Immature natural killer cell (primary cell): ENCODE measurements at regions not wholly inside any gene's neighbourhood (a gene's known extent, or its start where the extent isn't known, plus 50 kb on each side); places are given as distances from the start of the nearest gene placed in this dataset.
"Not testable (repeated sequence)": the region's sequence is repeated elsewhere in the genome, so short reads cannot be mapped to it uniquely, and the experiment has no call there.

ENCODE experiments used
- DNase-seq, 3 donors: peaks; one replicate each; pipeline ENCODE4 v3.0.0; 2022; ENCODE audit warnings: mixed read lengths in 1 of 3
- H3K27ac Mint-ChIP-seq, 6 donors: one replicate each; pipeline ENCODE4 v1.8.0; 2020; ENCODE audit warnings: mixed read lengths in 6 of 6, mild to moderate bottlenecking in 5 of 6, inconsistent platforms in 4 of 6, moderate library complexity in 3 of 6
- H3K27me3 Mint-ChIP-seq, 3 donors: one replicate each; pipeline ENCODE4 v1.8.0; 2020 to 2021; ENCODE audit warnings: low read depth in 3 of 3, mild to moderate bottlenecking in 3 of 3, mixed read lengths in 3 of 3, moderate library complexity in 3 of 3, inconsistent platforms in 1 of 3
- H3K36me3 Mint-ChIP-seq, 3 donors: one replicate each; pipeline ENCODE4 v1.8.0; 2020; ENCODE audit warnings: mixed read lengths in 3 of 3, inconsistent platforms in 2 of 3, mild to moderate bottlenecking in 2 of 3
- H3K4me1 Mint-ChIP-seq, 2 donors: one replicate each; pipeline ENCODE4 v1.8.0; 2020; ENCODE audit warnings: inconsistent platforms in 2 of 2, mild to moderate bottlenecking in 2 of 2, mixed read lengths in 2 of 2, moderate library complexity in 1 of 2
- H3K4me3 Mint-ChIP-seq, 5 donors: one replicate each; pipeline ENCODE4 v1.8.0; 2020; ENCODE audit warnings: mild to moderate bottlenecking in 5 of 5, mixed read lengths in 5 of 5, inconsistent platforms in 3 of 5, moderate library complexity in 3 of 5
- H3K9me3 Mint-ChIP-seq, 6 donors: one replicate each; pipeline ENCODE4 v1.8.0; 2020; ENCODE audit warnings: mild to moderate bottlenecking in 6 of 6, mixed read lengths in 6 of 6, inconsistent platforms in 4 of 6, moderate library complexity in 3 of 6

DNA sequence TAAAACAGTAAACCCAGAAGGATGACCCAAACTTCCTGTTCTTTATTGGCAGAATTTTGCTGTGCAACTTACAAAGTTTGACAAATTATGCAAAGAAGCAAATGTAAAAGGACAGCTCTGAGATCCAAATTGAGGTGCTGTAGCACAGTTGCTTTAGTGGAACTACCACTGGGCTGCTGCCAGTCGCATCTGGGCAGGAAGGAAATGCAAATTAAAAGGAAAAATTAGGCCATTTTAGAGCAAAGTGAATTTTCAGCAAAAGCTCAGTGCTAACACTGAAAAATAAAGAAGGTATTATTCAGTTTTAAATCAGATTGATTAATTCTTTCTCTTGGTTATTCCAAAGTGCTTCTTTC is 104.5 kb downstream of the ZMAT3 start:
- no peaks in the 10 kb centered on the region for H3K27me3 Mint-ChIP-seq
- H3K4me1 Mint-ChIP-seq: peaks cover 12 to 18% of the 10 kb centered on the region in 2 donors
- no peak overlapping the region for H3K4me3 Mint-ChIP-seq
- peak overlapping the region in 1 of 6 donors; percentile 31 for H3K27ac Mint-ChIP-seq
- no peaks in the 10 kb centered on the region for H3K9me3 Mint-ChIP-seq
- no peak for DNase-seq
- peaks cover 0 to 7% (median 3%) of the 10 kb centered on the region in 3 donors for H3K36me3 Mint-ChIP-seq

DNA sequence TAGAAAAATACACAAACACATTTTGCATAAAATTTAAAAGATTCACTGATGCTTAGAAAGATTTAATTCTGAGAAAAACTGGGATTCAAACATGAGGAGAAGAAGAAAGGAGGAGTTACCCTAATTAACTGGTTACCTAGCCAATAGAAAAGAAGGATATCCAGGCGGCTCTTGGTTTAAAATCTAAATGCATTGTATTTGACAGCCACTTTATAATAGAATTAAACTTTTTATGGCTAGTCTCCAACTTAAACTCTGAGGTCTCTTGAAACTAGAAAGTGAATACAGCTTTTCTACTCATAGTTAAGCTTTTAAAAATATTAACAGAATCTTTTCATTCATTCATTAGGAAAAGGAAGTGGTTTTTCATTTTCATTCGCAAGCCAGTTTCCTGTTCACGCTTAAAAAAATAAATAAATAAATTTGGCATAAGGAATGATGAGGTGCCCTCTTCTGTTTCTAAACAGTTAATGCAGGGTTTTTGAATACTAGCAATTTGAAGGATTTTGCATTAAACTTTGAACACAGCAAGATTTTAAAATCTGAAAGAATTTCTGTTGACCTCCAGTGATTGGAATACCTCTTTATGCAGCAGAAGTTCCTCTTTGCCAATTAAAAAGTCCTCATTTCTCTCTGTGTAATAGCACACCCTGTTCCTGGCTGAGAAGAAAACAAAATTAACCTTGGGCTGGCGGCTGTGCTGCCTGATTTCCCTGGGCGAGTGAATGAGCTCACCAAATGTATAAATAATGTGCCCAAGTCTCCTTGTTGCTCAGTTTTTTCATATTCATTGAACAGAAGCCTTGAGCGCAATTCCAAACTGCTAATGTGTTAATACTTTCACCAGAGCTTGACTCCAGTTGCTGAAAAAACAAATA is 105.1 kb downstream of the ZMAT3 start:
- Mint-ChIP-seq H3K27me3 (no peaks in the 10 kb centered on the region), H3K9me3 (no peaks in the 10 kb centered on the region), H3K4me1 (peaks cover 12 to 18% of the 10 kb centered on the region in 2 donors), H3K4me3 (no peak overlapping the region), H3K36me3 (peaks cover 3 to 7% (median 5%) of the 10 kb centered on the region in 3 donors), H3K27ac (peak overlapping the region in 2 of 6 donors; percentile 14 to 31)
- no peak for DNase-seq

DNA sequence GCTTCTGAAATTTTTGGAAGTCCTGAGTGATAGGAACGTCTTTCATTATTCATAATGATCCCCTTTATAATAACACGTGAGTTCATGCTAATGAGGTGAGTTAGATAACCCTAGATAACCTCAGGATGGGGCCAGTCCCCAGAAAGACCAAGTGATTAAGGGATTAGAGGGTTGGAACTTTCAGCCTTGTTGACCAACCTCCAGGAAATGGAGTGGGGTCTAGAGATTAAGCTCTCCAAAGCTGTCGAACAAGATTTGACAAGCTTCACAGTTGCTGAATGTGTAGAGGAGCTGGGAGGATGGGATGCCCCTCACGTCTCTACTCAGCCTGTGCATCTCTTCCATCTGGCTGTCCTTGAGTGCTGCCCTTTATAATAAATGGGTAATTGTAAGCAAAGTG is 107.1 kb downstream of the ZMAT3 start:
- Mint-ChIP-seq H3K27ac (no peak overlapping the region), H3K36me3 (peaks cover 9 to 22% (median 13%) of the 10 kb centered on the region in 3 donors), H3K4me1 (peaks cover 12 to 18% of the 10 kb centered on the region in 2 donors), H3K9me3 (no peaks in the 10 kb centered on the region), H3K27me3 (no peaks in the 10 kb centered on the region), H3K4me3 (no peak overlapping the region)
- no peak for DNase-seq

DNA sequence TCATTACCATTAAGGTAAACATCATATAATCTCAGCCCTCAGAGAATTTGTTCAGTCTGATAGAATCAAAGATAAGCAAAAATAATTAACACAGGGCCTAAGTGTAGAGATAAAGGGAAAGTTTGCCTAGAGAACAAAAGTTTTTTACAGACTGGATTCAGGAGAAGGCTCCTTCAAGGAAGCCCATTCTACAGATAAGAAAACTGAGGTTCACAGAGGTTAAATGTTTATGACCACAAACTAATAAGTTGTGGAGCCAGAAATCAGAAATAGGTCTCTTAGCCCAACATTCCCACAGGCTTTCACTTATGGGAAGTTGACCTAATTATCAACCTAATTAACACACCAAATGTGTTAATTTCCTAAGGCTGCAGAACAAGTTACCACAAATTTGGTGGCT is 110.7 kb downstream of the ZMAT3 start:
- Mint-ChIP-seq H3K27ac (no peak overlapping the region), H3K9me3 (peaks cover 0 to 6% (median 0%) of the 10 kb centered on the region in 6 donors), H3K36me3 (peaks cover 22 to 29% (median 23%) of the 10 kb centered on the region in 3 donors), H3K27me3 (no peaks in the 10 kb centered on the region), H3K4me1 (peaks cover 0 to under 1% of the 10 kb centered on the region in 2 donors), H3K4me3 (no peak overlapping the region)
- DNase-seq: no peak

DNA sequence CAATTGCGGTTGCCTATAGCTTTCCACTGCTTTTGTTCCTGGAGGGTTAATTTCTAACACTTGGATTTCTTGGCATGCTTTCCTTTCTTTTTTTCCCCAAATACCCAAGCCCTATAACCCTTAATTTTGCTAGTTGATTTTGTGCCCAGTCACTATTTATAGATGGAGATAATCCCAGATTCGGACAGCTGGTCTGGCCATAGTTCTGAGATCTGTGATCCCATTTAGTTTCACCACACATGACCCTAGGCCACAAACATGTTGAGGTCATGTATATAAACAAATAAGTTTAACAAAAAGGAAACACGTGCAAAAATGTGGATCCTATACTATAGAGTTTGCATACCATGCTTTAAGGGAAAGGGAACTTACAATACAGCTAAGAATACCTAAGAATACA is 111.4 kb downstream of the ZMAT3 start:
- H3K27ac Mint-ChIP-seq: no peak overlapping the region
- H3K4me1 Mint-ChIP-seq: no peaks in the 10 kb centered on the region
- no peak overlapping the region for H3K4me3 Mint-ChIP-seq
- no peaks in the 10 kb centered on the region for H3K27me3 Mint-ChIP-seq
- peaks cover 0 to 6% (median 0%) of the 10 kb centered on the region in 6 donors for H3K9me3 Mint-ChIP-seq
- peaks cover 22 to 29% (median 23%) of the 10 kb centered on the region in 3 donors for H3K36me3 Mint-ChIP-seq
- DNase-seq: no peak

DNA sequence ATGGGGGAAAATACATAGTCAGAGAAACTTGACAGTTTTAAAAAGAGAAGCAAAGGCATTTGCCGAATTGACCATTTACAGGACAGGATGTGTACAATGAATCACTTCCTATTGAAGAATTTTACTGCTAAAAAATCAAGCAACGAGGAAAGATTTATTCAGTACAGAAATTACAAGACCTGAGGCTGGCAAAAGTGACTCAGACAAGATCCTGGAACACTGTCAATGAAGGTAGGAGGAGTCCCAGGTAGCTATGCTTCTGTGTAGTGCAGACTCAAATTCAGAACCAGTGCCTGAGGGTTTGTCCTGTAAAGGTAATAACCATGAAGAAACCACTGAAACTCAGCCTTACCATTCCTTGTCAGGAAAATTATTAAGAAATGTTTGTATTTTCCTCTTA is 120.9 kb downstream of the ZMAT3 start:
- Mint-ChIP-seq H3K36me3 (peaks cover 0 to 10% (median 5%) of the 10 kb centered on the region in 3 donors), H3K4me3 (no peak overlapping the region)

DNA sequence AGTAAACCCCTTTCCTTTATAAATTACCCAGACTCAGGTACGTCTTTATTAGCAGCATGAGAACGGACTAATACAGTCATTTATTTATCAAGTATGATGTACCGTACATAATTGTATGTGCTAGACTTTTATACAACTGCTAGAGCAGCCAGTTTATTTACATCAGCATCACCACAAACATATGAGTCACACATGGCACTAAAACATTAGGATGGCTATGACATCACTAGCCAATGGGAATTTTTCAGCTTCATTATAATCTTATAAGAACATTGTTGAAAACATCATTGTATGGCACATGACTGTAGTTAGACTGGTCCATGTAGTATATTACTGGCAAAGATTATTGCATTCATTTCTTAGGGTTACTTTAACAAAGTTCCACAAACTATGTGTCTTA is 121.7 kb downstream of the ZMAT3 start:
- Mint-ChIP-seq H3K9me3 (peaks cover 3 to 27% (median 13%) of the 10 kb centered on the region in 6 donors), H3K27ac (no peak overlapping the region), H3K4me3 (no peak overlapping the region), H3K27me3 (peaks cover 0 to 2% (median 0%) of the 10 kb centered on the region in 3 donors), H3K36me3 (peaks cover 5 to 10% (median 5%) of the 10 kb centered on the region in 3 donors), H3K4me1 (no peaks in the 10 kb centered on the region)
- DNase-seq: no peak

More for the DNA sequence above, 120.9 kb downstream of the ZMAT3 start:
- H3K4me1 Mint-ChIP-seq: no peaks in the 10 kb centered on the region
- no peak for DNase-seq
- H3K27ac Mint-ChIP-seq: no peak overlapping the region
- H3K9me3 Mint-ChIP-seq: peaks cover 3 to 21% (median 9%) of the 10 kb centered on the region in 6 donors
- H3K27me3 Mint-ChIP-seq: peaks cover 0 to 2% (median 0%) of the 10 kb centered on the region in 3 donors

DNA sequence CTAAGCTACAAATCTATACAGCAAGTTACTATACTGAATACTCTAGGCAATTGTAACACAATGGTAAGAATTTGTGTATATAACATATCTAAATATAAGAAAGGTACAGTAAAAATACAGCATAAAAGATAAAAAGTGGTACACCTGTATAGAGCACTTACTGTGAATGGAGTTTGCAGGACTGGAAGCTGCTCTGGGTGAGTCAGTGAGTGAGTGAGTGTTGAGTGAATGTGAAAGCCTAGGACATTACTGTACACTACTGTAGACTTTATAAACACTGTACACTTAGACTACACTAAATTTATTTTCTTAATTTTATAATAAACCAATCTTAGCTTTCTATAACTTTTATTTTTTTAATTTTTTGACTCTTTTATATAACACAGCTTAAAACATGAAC is 123.1 kb downstream of the ZMAT3 start:
- Mint-ChIP-seq H3K36me3 (peaks cover 5 to 10% (median 9%) of the 10 kb centered on the region in 3 donors), H3K4me1 (no peaks in the 10 kb centered on the region), H3K27me3 (peaks cover 0 to 2% (median 0%) of the 10 kb centered on the region in 3 donors)

DNA sequence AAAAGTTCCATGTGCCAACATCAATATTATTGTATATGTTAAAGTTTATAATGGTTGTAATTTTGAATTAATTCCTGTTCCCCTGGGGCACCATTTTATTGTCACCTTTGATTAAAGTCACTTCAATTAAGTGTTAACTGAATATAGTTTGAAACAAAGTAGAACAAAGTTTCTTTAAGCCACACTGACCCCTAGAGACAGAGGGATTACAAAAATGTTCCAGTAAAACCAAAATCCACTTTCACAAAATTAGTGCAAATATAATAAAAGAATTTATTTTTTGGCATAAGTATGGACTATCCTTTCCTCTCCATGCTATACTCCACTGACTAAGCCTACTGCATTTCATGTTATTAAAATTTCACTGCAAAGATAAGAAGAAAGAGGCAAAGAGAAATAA is 123.9 kb downstream of the ZMAT3 start:
- peaks cover 0 to 2% (median 0%) of the 10 kb centered on the region in 3 donors for H3K27me3 Mint-ChIP-seq
- no peak overlapping the region for H3K4me3 Mint-ChIP-seq
- peaks cover 7 to 43% (median 26%) of the 10 kb centered on the region in 6 donors for H3K9me3 Mint-ChIP-seq
- peaks cover 5 to 10% (median 9%) of the 10 kb centered on the region in 3 donors for H3K36me3 Mint-ChIP-seq
- no peak overlapping the region for H3K27ac Mint-ChIP-seq
- DNase-seq: no peak
- no peaks in the 10 kb centered on the region for H3K4me1 Mint-ChIP-seq

More for the DNA sequence above, 123.1 kb downstream of the ZMAT3 start:
- Mint-ChIP-seq H3K27ac (no peak overlapping the region), H3K9me3 (peaks cover 3 to 37% (median 23%) of the 10 kb centered on the region in 6 donors), H3K4me3 (no peak overlapping the region)
- DNase-seq: no peak

DNA sequence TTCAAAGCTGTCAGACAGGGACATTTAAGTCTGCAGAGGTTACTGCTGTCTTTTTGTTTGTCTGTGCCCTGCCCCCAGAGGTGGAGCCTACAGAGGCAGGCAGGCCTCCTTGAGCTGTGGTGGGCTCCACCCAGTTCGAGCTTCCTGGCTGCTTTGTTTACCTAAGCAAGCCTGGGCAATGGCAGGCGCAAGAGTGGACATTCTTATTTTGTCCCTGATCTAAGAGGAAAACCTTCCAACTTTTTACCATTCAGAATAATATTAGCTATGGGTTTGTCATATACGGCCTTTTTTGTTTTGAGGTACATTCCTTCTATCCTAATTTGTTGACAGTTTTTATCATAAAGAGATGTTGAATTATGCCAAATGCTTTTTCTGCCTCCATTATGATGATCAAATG is 129.3 kb downstream of the ZMAT3 start:
- not testable (repeated sequence) for H3K4me1 Mint-ChIP-seq, DNase-seq, H3K27ac Mint-ChIP-seq, H3K4me3 Mint-ChIP-seq, H3K27me3 Mint-ChIP-seq
- Mint-ChIP-seq H3K36me3 (peaks cover 0 to 10% (median 9%) of the 10 kb centered on the region in 3 donors), H3K9me3 (peaks cover 12 to 43% (median 30%) of the 10 kb centered on the region in 6 donors)

DNA sequence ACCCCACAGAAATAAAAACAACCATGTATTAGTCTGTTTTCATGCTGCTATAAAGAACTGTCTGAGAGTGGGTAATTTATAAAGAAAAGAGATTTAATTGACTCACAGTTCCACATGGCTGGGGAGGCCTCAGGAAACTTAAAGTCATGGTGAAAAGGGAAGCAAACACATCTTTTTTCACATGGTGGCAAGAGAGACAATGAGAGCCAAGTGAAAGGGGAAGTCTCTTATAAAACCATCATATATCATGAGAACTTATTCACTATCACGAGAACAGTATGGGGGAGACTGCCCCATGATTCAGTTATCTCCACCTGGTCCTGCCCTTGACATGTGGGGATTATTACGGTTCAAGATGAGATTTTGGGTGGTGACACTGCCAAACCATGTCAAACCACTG is 141.5 kb downstream of the ZMAT3 start:
- Mint-ChIP-seq H3K27ac (no peak overlapping the region), H3K36me3 (no peaks in the 10 kb centered on the region), H3K9me3 (peaks cover 28 to 70% (median 55%) of the 10 kb centered on the region in 6 donors), H3K4me3 (no peak overlapping the region), H3K4me1 (no peaks in the 10 kb centered on the region), H3K27me3 (peaks cover 0 to 2% (median 0%) of the 10 kb centered on the region in 3 donors)
- no peak for DNase-seq

DNA sequence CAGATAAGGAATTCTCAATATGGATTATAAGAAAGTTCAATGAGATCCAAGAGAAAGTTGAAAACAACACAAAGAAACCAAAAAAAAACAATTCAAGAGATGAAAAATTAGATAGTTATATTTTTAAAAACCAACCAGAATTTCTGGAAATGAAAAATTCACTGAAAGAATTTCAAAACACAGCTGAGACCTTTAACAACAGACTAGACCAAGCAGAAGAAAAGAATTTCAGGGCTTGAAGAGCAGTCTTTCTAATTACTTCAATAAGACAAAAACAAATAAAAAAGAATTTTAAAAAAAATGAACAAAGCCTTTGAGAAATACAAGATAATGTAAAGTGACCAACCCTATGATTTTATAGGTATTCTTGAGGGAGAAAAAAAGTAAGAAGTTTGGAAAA is 155.4 kb downstream of the ZMAT3 start:
- peaks cover 0 to 2% (median 2%) of the 10 kb centered on the region in 3 donors for H3K27me3 Mint-ChIP-seq
- no peaks in the 10 kb centered on the region for H3K4me1 Mint-ChIP-seq
- no peak for DNase-seq
- H3K27ac Mint-ChIP-seq: no peak overlapping the region
- H3K36me3 Mint-ChIP-seq: peaks cover 4 to 7% (median 6%) of the 10 kb centered on the region in 3 donors
- peaks cover 19 to 56% (median 35%) of the 10 kb centered on the region in 6 donors for H3K9me3 Mint-ChIP-seq
- no peak overlapping the region for H3K4me3 Mint-ChIP-seq

DNA sequence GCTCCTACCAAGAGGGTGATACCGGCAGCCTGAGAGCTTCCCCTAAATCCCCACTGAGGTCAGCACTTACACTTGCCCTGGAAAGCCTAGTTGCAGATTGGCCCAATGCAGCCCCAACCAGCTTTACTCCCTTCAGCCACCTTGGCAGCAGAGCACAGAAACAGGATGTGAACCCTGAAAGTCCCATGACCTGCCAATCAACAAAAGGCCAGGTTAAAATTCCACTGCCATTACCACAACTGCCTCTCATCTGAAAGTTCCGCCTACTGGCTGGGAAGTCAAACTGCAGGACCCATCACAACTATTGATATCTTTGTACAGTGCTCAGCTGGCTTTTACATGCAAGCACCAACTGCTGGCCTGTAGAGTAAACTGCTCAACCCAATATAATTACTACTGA is 156.2 kb downstream of the ZMAT3 start:
- H3K36me3 Mint-ChIP-seq: peaks cover 4 to 7% (median 6%) of the 10 kb centered on the region in 3 donors
- no peaks in the 10 kb centered on the region for H3K4me1 Mint-ChIP-seq
- peaks cover 16 to 57% (median 35%) of the 10 kb centered on the region in 6 donors for H3K9me3 Mint-ChIP-seq

DNA sequence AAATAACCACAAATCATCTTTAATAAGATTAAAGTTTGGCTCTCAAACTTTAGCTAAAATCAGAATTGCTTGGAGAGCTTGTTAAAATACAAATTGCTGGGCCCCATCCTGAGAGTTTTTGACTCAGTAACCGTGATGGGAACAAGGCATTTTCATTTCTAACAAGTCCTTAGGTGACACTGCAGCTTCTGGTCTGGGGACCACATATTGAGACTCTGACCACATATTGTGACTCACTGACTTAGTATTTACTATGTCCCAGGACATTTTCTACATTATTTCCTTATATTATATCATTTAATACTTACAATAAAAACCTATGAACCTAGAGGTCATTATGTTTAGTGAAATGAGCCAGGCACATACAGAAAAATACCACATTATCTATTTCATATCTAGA is 164.5 kb downstream of the ZMAT3 start:
- no peak for DNase-seq
- Mint-ChIP-seq H3K36me3 (no peaks in the 10 kb centered on the region), H3K9me3 (peaks cover 0 to 19% (median 2%) of the 10 kb centered on the region in 6 donors), H3K27me3 (peaks cover 0 to 5% (median 1%) of the 10 kb centered on the region in 3 donors), H3K4me1 (no peaks in the 10 kb centered on the region), H3K27ac (no peak overlapping the region), H3K4me3 (no peak overlapping the region)

More for the DNA sequence above, 156.2 kb downstream of the ZMAT3 start:
- Mint-ChIP-seq H3K27me3 (peaks cover 0 to 2% (median 2%) of the 10 kb centered on the region in 3 donors), H3K27ac (no peak overlapping the region), H3K4me3 (no peak overlapping the region)
- DNase-seq: no peak
